AG04450 (cell line): ENCODE measurements at regions not wholly inside any gene's neighbourhood (a gene's known extent, or its start where the extent isn't known, plus 50 kb on each side); places are given as distances from the start of the nearest gene placed in this dataset.
"Not testable (repeated sequence)": the region's sequence is repeated elsewhere in the genome, so short reads cannot be mapped to it uniquely, and the experiment has no call there.

ENCODE experiments used
- CTCF ChIA-PET: fragments of 300-600, 350-600 bp; formaldehyde crosslinking; extraction: SDS; loops from one replicate; lab custom pipeline; 2022; ENCODE audit warnings: antibody characterized with exemption, inconsistent platforms; lab: Charles Lee
- POLR2A ChIA-PET: fragments of 350-600 bp; formaldehyde crosslinking; extraction: SDS; loops from one replicate; lab custom pipeline; 2021; ENCODE audit warnings: antibody characterized with exemption, inconsistent platforms; lab: Yijun Ruan, JAX
- DNase-seq: peaks from one replicate; pipeline ENCODE4 v3.0.0-alpha.2; 2011; ENCODE audit warnings: low read depth, low spot score
- H3K27ac ChIP-seq: one replicate; pipeline ENCODE4 v1.5.1; 2012; ENCODE audit warnings: low read depth, low read length, control low read depth
- H3K27me3 ChIP-seq: one replicate; pipeline ENCODE4 v1.6.0; 2012; ENCODE audit warnings: low read length; ENCODE audit not compliant: control insufficient read depth, insufficient read depth
- H3K4me3 ChIP-seq: 2 replicates; pipeline ENCODE4 v1.5.1; 2011; ENCODE audit warnings: mild to moderate bottlenecking, low read depth, low read length, control low read depth
- H3K9me3 ChIP-seq: 2 replicates; pipeline ENCODE4 v1.5.1; 2012; ENCODE audit warnings: low read length; ENCODE audit not compliant: control insufficient read depth, insufficient read depth
- CTCF ChIP-seq: IDR thresholded peaks from 2 replicates; pipeline ENCODE4 v1.5.1; 2011; ENCODE audit warnings: low read depth, low read length, control low read depth, inconsistent platforms

DNA sequence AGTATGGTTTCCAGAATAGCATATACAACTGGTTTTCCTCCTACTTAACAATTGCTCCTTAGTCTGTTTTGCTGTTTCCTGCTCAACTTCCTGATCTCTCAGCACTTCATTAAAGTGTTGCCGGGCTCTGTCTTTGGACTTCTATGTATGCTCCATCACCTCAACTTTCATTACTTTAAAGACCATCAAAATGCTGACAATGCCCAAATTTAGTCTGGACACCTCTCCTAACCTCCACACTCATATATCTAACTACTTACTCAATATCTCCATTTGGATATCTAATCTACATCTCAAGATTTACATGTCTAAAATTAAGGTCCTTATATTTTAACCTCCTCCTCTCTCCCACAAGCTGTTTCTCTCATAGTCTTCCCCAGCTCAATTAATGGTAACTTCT lies 54.4 kb upstream of the LGR5 start:
- Histone ChIP-seq H3K9me3 (no peaks in the 10 kb centered on the region), H3K27ac (no peak overlapping the region), H3K27me3 (no peaks in the 10 kb centered on the region), H3K4me3 (no peak overlapping the region)
- no peak for TF ChIP-seq CTCF
- ChIA-PET CTCF (interaction anchor here (1.2 kb wide), 1 partner anchor 8 kb away, joined by 4 read pairs; no protein-coding TSS in a partner anchor), POLR2A (no interaction called here)
- no peak for DNase-seq

DNA sequence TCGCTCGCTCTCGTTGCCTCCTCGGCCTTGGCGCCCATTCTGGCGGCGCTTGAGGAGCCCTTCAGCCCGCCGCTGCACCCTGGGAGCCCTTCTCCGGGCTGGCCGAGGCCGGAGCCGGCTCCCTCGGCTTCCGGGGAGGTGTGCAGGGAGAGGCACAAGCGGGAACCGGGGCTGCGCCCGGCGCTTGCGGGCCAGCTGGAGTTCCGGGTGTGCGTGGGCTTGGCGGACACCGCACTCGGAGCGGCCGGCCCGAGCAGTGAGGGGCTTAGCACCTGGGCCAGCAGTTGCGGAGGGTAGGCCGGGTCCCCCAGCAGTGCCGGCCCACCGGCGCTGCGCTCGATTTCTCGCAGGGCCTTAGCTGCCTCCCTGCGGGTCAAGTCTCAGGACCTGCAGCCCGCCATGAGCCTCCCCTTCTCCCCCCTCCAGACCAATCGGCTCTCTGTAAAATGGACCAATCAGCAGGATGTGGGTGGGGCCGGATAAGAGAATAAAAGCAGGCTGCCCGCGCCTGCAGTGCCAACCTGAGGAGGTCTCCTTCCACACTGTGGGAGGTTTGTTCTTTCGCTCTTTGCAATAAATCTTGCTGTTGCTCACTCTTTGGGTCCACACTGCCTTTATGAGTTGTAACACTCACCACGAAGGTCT lies 62.8 kb upstream of the LGR5 start:
- H3K4me3 ChIP-seq, H3K27ac ChIP-seq, CTCF ChIA-PET, POLR2A ChIA-PET, H3K9me3 ChIP-seq, DNase-seq, H3K27me3 ChIP-seq: not testable (repeated sequence)

GRCh38 chr12:71371122-71371521 lies 68.5 kb upstream of the LGR5 start:
- CTCF ChIA-PET, result no interaction called here
- H3K9me3 ChIP-seq, result no peaks in the 10 kb centered on the region
- DNase-seq, result no peak

GRCh38 chr12:71360013-71360412 lies 79.6 kb upstream of the LGR5 start:
- ChIA-PET POLR2A (no interaction called here), CTCF (interaction anchor here (1.1 kb wide), 1 partner anchor 33 kb away, joined by 3 read pairs; no protein-coding TSS in a partner anchor)
- H3K27ac ChIP-seq, result no peak overlapping the region
- no peak for DNase-seq
- no peaks in the 10 kb centered on the region for H3K9me3 ChIP-seq
- no peak for TF ChIP-seq CTCF
- H3K27me3 ChIP-seq, result no peaks in the 10 kb centered on the region
- no peak overlapping the region for H3K4me3 ChIP-seq

More at GRCh38 chr12:71371122-71371521, 68.5 kb upstream of the LGR5 start:
- Histone ChIP-seq H3K4me3 (no peak overlapping the region), H3K27me3 (no peaks in the 10 kb centered on the region), H3K27ac (no peak overlapping the region)
- no peak for TF ChIP-seq CTCF
- POLR2A ChIA-PET, result no interaction called here

DNA sequence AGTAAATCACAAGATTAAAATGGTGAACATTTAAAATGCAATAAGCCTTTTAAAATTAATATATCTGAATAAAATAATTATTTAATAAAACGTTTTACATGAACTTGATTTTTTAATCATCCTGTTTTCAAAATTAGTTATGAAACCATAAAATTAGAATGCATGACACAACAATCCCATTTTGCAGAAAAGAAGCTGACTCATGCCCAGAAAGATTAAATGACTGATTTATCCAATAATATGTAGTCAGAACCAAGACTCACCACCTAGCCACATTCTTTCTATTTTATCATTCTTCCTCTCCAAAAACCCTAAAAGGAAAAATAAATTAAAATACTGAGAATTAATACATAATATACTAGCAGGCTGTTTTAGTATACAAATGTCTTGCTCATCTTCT lies 83.0 kb upstream of the LGR5 start:
- POLR2A ChIA-PET, result no interaction called here
- no peaks in the 10 kb centered on the region for H3K27me3 ChIP-seq
- DNase-seq, result no peak
- H3K9me3 ChIP-seq, result no peaks in the 10 kb centered on the region
- TF ChIP-seq CTCF, result no peak
- no peak overlapping the region for H3K4me3 ChIP-seq
- CTCF ChIA-PET, result no interaction called here
- H3K27ac ChIP-seq, result no peak overlapping the region

DNA sequence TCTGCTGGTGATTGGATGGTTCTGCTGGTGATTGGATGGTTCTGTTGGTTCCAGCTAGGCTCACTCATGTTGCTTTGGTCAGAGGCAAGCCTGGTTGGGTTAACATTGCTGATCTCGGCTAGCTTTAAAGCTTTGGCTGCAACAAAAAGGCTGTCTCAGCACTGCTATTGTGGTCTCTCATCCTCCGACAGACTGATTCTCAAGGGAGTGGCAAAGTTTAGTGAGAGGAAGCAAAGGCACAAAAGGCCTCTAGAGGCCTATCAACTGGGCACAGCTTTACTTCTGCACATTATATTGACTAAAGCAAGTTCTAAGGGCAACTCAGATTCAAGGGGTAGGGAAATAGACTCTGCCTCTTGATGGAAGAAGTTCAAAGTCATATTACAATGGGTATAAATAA lies 84.7 kb upstream of the LGR5 start:
- ChIA-PET CTCF (no interaction called here), POLR2A (no interaction called here)
- no peaks in the 10 kb centered on the region for H3K27me3 ChIP-seq
- TF ChIP-seq CTCF, result no peak
- no peaks in the 10 kb centered on the region for H3K9me3 ChIP-seq
- H3K4me3 ChIP-seq, result no peak overlapping the region
- H3K27ac ChIP-seq, result no peak overlapping the region
- no peak for DNase-seq
